Lower leg skin (tissue), 3 donors: ENCODE measurements at regions not wholly inside any gene's neighbourhood (a gene's known extent, or its start where the extent isn't known, plus 50 kb on each side); places are given as distances from the start of the nearest gene placed in this dataset.

Experiments
- CTCF ChIP-seq, 3 donors: fragments of 450-650 bp; IDR thresholded peaks; one replicate each; pipeline ENCODE4 v1.5.1; 2016; ENCODE audit warnings: antibody characterized with exemption in 3 of 3, mild to moderate bottlenecking in 3 of 3, moderate library complexity in 2 of 3
- POLR2A ChIP-seq, 2 donors: fragments of 450-650 bp; IDR thresholded peaks; one replicate each; pipeline ENCODE4 v1.6.1; 2016 to 2017; ENCODE audit warnings: antibody characterized with exemption in 2 of 2, mild to moderate bottlenecking in 1 of 2, moderate library complexity in 1 of 2

- TF ChIP-seq POLR2A (IDR thresholded peaks at IDR 0.05): no peak
- TF ChIP-seq CTCF (IDR thresholded peaks at IDR 0.05): no peak
Measured at GRCh38 chr10:21084700-21085099, 187.6 kb upstream of the NEBL start.
